ENCODE measurements at regions not wholly inside any gene's neighbourhood (a gene's known extent, or its start where the extent isn't known, plus 50 kb on each side); places are given as distances from the start of the nearest gene placed in this dataset.
A peak's percentile ranks its signal among the peaks of the same experiment; 100 is the strongest.
"Not testable (repeated sequence)": the region's sequence is repeated elsewhere in the genome, so short reads cannot be mapped to it uniquely, and the experiment has no call there.

DNA sequence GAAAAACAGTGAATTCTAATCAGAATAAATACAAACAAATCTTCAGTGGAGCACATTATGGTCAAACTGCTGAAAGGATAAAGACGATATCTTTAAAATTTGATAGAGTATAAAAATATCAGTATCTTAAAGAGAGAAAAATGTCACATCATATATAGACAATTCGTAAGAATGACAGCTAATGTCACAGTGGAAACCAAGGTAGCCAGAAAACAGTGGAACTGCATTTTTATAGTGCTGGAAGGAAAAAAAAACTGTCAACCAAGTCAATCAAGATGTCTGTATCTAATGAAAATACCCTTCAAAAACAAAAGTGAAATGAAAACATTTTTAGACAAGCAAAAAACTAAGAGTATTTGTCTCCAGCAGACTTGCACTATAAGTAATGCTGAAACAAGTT lies 73.4 kb upstream of the HMGXB4 start:
- no peak for DNase-seq (ENCODE audit: low read depth)

DNA sequence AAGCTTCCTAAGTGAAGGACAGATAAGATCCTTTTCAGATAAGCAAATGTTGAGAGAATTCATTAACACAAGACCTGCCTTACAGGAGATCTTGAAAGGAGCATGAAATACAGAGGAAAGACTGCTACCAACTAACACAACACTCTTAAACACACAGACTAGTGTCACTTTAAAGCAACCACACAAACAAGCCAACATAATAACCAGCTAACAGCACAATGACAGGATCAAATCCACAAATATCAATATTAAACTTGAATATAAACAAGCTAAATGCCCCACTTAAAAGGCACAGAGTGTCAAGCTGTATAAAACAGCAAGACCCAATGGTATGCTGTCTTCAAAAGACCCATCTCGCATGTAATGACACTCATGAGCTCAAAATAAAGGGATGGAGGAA lies 70.8 kb upstream of the HMGXB4 start:
- DNase-seq (ENCODE audit: low read depth), result no peak

DNA sequence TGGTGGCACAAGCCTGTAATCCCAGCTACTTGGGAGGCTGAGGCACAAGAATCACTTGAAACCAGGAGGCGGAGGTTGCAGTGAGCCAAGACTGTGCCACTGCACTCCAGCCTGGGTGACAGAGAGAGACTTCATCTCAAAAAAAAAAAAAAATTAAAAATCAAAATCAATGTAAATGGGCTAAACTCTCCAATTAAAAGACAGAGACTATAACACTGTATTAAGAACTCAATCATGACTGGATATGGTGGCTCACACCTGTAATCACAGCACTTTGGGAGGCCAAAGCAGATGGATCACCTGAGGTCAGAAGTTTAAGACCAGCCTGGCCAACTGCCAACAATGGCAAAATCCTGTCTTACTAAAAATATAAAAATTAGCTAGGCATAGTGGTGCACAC lies 68.4 kb upstream of the HMGXB4 start:
- DNase-seq (ENCODE audit: low read depth), result not testable (repeated sequence)

DNA sequence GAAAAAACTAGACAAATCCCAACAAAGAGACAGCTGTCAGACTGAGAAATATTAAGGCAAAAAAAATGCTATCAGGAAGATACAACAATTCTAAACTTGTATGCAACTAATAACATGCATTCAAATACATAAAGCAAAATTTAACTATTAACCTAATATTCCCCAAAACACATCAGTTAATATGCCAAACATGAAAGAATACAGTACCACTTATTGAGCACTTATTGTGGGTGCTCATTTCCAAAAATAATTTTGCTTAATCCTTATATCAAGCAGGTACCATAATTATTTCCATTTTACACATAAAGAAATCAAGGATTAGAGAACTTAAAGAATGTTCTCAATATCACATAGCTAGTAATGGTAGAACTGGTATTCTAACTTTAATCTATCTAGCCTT lies 67.7 kb upstream of the HMGXB4 start:
- no peak for DNase-seq (ENCODE audit: low read depth)

DNA sequence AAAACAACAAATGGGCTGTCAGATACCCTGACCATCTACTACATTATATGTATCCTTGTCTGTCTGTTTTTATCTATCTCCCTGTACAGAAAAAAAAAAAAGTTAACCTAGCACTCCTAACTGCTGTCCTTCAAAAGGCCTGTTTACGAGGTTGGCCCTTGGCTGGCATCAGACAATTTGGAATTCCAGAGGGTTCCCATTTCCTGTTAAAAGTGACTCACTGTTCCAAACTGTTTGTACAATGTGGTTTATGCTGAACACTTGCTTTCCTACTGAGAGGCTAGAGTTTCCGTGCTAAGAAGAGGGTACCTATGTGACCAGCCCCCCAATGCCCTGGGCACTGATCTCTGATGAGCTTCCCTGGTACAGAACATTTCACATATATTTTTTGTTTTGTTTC lies 65.9 kb upstream of the HMGXB4 start:
- peak; percentile 7 for DNase-seq (ENCODE audit: low read depth)

- DNase-seq (ENCODE audit: low read depth), result no peak
Measured at GRCh38 chr22:35192129-35192918, 65.0 kb upstream of the HMGXB4 start.

DNA sequence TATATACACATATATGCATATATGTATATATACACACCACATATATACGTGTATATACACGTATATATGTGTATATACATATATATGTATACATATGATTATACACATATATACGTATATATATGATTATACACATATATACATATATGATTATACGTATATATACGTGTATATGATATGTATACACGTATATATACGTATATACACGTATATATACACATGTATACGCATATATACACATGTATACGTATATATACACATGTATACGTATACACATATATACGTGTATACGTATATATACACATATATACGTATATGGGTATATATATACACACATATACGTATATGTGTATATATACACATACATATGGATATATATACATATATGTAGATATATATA lies 62.1 kb upstream of the HMGXB4 start:
- DNase-seq (ENCODE audit: low read depth), result no peak

DNA sequence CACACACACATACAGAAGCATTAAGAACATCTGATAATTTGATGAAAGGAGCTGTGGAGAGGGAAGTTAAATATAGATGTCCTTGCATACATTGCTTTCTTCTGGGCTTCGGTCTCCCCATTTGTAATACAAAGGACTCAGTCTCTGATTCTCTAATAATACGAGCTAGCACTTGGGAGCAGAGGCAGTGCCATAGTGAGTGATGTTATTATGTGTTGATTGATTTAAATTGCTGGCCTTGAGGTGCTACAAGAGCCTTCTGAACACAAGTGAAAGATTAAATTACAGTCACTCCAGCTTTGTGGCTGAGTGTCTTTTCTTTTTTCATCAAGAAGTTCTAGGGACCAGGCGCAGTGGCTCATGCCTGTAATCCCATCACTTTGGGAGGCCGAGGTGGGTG lies 61.5 kb upstream of the HMGXB4 start:
- DNase-seq (ENCODE audit: low read depth), result no peak

GRCh38 chr22:35197071-35197470 lies 60.2 kb upstream of the HMGXB4 start:
- no peak for DNase-seq (ENCODE audit: low read depth)

DNA sequence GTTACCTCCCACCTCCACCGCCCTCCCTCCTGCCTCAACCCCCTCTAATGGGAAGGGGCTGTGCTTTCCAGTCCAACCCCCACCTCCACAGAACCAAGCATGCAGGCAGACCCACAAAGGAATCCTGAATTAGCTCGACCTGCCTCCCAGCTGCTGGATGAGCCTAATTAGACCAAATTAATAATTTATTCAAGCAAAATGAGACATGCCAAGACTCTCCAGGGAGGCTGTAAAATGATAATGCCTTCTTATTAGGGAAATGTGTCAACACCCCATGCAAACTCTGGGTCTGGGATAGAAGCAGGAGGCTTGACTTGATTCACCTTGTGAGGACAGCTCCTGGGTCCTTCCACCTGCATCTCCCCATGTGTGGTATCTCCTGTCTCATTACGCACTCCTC lies 59.4 kb upstream of the HMGXB4 start:
- no peak for DNase-seq (ENCODE audit: low read depth)

GRCh38 chr22:35198738-35199137 lies 58.6 kb upstream of the HMGXB4 start:
- no peak for DNase-seq (ENCODE audit: low read depth)

DNA sequence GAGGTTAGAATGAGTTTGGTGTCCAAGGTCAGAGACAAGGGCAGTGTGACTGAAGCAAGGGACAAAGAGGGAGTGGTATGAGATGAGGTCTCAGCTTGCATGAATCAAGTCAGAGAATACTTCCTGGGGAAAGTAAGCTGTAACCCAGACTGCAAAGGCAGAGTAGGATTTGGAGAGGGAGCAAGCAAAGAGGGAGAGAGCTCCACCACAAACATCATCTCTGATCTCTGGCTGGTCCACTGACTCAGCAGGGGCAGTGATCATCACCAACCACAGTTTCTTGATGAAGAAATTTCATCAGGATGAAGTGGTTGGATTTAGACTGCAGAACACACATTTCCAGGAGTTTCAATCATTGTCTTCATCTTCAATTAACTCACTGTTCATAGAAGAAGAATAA lies 54.9 kb upstream of the HMGXB4 start:
- no peak for DNase-seq (ENCODE audit: low read depth)

DNA sequence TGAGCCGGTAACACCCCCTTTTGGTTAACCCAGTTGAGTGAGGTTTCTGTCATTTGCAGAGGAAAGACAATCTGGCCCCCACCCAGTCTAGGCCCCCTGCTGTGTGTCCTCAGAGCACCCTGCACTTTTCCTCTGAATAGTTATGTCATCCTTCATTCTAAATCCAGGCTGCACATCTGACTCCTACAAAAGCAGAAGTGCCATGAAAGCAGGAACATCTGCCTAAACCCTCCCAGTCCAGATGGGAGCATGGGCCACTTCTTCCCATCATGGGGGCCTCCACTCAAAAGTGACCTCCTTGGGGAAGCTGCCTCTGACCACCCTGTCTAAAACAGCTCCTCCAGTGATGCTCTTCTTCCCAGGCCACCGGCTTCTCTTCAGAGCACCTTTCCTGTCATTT lies 53.7 kb upstream of the HMGXB4 start:
- DNase-seq (ENCODE audit: low read depth), result no peak

GRCh38 chr22:35204807-35205775 lies 52.2 kb upstream of the HMGXB4 start:
- no peak for DNase-seq (ENCODE audit: low read depth)

DNA sequence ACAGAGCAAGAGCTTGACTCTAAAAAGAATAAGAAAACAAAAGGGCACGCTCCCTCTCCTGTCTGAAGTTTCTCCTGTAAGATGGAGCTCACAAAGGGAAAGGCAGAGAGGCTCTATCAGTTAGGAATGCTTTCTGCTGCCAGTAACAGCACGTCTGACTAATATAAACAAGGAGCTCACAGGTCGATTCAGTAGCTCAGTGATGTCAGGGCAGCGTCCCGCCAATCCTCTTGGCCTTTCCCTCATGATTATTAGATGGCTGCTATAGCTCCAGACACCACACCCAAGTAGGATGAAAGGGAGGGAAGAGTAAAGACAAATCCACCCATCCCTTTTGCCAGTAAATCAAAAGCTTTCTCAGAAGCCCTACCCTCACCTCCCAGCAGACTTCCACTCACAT lies 51.3 kb upstream of the HMGXB4 start:
- no peak for DNase-seq (ENCODE audit: low read depth)

DNA sequence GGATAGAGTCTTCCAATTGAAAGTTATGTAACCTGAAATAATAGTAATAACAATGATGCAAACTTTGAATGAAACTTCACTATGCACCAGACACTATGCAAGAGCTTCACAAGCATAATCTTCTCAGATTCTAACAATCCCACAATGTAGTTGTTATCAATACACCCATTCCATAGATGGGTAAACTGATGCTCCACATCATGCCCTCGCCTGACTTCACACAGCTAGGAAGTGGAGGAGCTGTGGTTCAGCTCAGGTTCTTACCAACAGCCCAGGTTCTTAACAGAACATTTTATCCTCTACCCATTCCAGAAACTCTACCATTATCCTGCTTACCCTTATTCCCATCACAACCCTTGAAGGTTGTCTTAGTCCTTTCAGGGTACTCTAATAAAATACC lies 50.4 kb upstream of the HMGXB4 start:
- no peak for DNase-seq (ENCODE audit: low read depth)

All from fibroblast of gingiva (primary cell).